HFFc6 (cell line): ENCODE measurements at regions not wholly inside any gene's neighbourhood (a gene's known extent, or its start where the extent isn't known, plus 50 kb on each side); places are given as distances from the start of the nearest gene placed in this dataset.

Experiments used
- DNase-seq: peaks from one replicate; pipeline ENCODE4 v3.0.0-alpha.2; 2018
- H3K27ac Mint-ChIP-seq: 2 replicates; pipeline ENCODE4 v1.8.0; 2020; ENCODE audit warnings: mild to moderate bottlenecking, mixed read lengths
- H3K27me3 Mint-ChIP-seq: 2 replicates; pipeline ENCODE4 v1.8.0; 2021; ENCODE audit warnings: mild to moderate bottlenecking, moderate library complexity, mixed read lengths; ENCODE audit not compliant: insufficient read depth
- H3K36me3 Mint-ChIP-seq: 2 replicates; pipeline ENCODE4 v1.8.0; 2021; ENCODE audit warnings: low read depth, mixed read lengths
- H3K4me1 Mint-ChIP-seq: 2 replicates; pipeline ENCODE4 v1.8.0; 2020; ENCODE audit warnings: low read depth, mixed read lengths
- H3K4me3 Mint-ChIP-seq: 2 replicates; pipeline ENCODE4 v1.8.0; 2020; ENCODE audit warnings: mild to moderate bottlenecking, moderate library complexity, mixed read lengths
- H3K9me3 Mint-ChIP-seq: 2 replicates; pipeline ENCODE4 v1.8.0; 2020; ENCODE audit warnings: mild to moderate bottlenecking, mixed read lengths
- CTCF ChIP-seq: fragments of 200-600 bp; sonication (generic); IDR thresholded peaks from 2 replicates; pipeline ENCODE4 v1.5.0; 2021; ENCODE audit warnings: antibody characterized with exemption, mild to moderate bottlenecking

- no peak for TF ChIP-seq CTCF
- DNase-seq: no peak
- Mint-ChIP-seq H3K36me3 (no peaks in the 10 kb centered on the region), H3K27me3 (peaks cover 1% of the 10 kb centered on the region), H3K27ac (no peak overlapping the region), H3K4me1 (peaks cover 43% of the 10 kb centered on the region), H3K9me3 (no peaks in the 10 kb centered on the region), H3K4me3 (no peak overlapping the region)
Measured at GRCh38 chr1:8207202-8207601, 110.7 kb upstream of the SLC45A1 start.

- DNase-seq: no peak
- H3K36me3 Mint-ChIP-seq: no peaks in the 10 kb centered on the region
- peaks cover 43% of the 10 kb centered on the region for H3K4me1 Mint-ChIP-seq
- peaks cover 1% of the 10 kb centered on the region for H3K27me3 Mint-ChIP-seq
- no peak overlapping the region for H3K4me3 Mint-ChIP-seq
- no peak for TF ChIP-seq CTCF
- no peaks in the 10 kb centered on the region for H3K9me3 Mint-ChIP-seq
- no peak overlapping the region for H3K27ac Mint-ChIP-seq
Measured at GRCh38 chr1:8206391-8206790, 111.5 kb upstream of the SLC45A1 start.

- no peak overlapping the region for H3K27ac Mint-ChIP-seq
Measured at GRCh38 chr1:8205771-8206170, 112.1 kb upstream of the SLC45A1 start.

GRCh38 chr1:8204826-8205225 lies 113.1 kb upstream of the SLC45A1 start:
- Mint-ChIP-seq H3K27ac (peak overlapping the region; percentile 27), H3K36me3 (no peaks in the 10 kb centered on the region), H3K4me1 (peaks cover 39% of the 10 kb centered on the region), H3K4me3 (no peak overlapping the region), H3K9me3 (no peaks in the 10 kb centered on the region), H3K27me3 (peaks cover 1% of the 10 kb centered on the region)
- TF ChIP-seq CTCF: no peak
- no peak for DNase-seq

More at GRCh38 chr1:8205771-8206170, 112.1 kb upstream of the SLC45A1 start:
- H3K4me3 Mint-ChIP-seq: no peak overlapping the region
- no peaks in the 10 kb centered on the region for H3K9me3 Mint-ChIP-seq
- peaks cover 1% of the 10 kb centered on the region for H3K27me3 Mint-ChIP-seq
- H3K4me1 Mint-ChIP-seq: peaks cover 45% of the 10 kb centered on the region
- H3K36me3 Mint-ChIP-seq: no peaks in the 10 kb centered on the region
- DNase-seq: no peak
- TF ChIP-seq CTCF: no peak

- Mint-ChIP-seq H3K9me3 (no peaks in the 10 kb centered on the region), H3K27me3 (peaks cover 1% of the 10 kb centered on the region), H3K27ac (peak overlapping the region; percentile 27; the same call in 1 of the 2 replicates), H3K4me3 (no peak overlapping the region), H3K36me3 (no peaks in the 10 kb centered on the region), H3K4me1 (peaks cover 43% of the 10 kb centered on the region)
- no peak for DNase-seq
- TF ChIP-seq CTCF: no peak
Measured at GRCh38 chr1:8203551-8203950, 114.4 kb upstream of the SLC45A1 start.

- H3K36me3 Mint-ChIP-seq: no peaks in the 10 kb centered on the region
- peaks cover 47% of the 10 kb centered on the region for H3K4me1 Mint-ChIP-seq
- H3K4me3 Mint-ChIP-seq: no peak overlapping the region
- TF ChIP-seq CTCF: no peak
- H3K27ac Mint-ChIP-seq: no peak overlapping the region
- peaks cover 3% of the 10 kb centered on the region for H3K27me3 Mint-ChIP-seq
- no peaks in the 10 kb centered on the region for H3K9me3 Mint-ChIP-seq
- no peak for DNase-seq
Measured at GRCh38 chr1:8203056-8203455, 114.9 kb upstream of the SLC45A1 start.
